Osteoblast (primary cell): ENCODE measurements at regions not wholly inside any gene's neighbourhood (a gene's known extent, or its start where the extent isn't known, plus 50 kb on each side); places are given as distances from the start of the nearest gene placed in this dataset.

ENCODE experiments used
- DNase-seq: peaks from one replicate; pipeline ENCODE4 v3.0.0; 2011; ENCODE audit warnings: low spot score, mixed read lengths; ENCODE audit not compliant: insufficient read length; ENCODE audit errors: missing footprints
- H2AFZ ChIP-seq: 2 replicates; pipeline ENCODE4 v1.6.0; 2011; ENCODE audit warnings: mild to moderate bottlenecking, low read length
- H3K27ac ChIP-seq: 2 replicates; pipeline ENCODE4 v1.5.1; 2011; ENCODE audit warnings: mild to moderate bottlenecking, low read depth, low read length, moderate library complexity
- H3K27me3 ChIP-seq: 2 replicates; pipeline ENCODE4 v1.6.0; 2012; ENCODE audit warnings: mild to moderate bottlenecking, control low read depth, inconsistent platforms, low read length, moderate library complexity; ENCODE audit not compliant: insufficient read depth
- H3K36me3 ChIP-seq: 2 replicates; pipeline ENCODE4 v1.5.1; 2011; ENCODE audit warnings: mild to moderate bottlenecking, low read length, control low read depth, moderate library complexity; ENCODE audit not compliant: insufficient read depth
- H3K4me1 ChIP-seq: 2 replicates; pipeline ENCODE4 v1.5.1; 2011; ENCODE audit warnings: mild to moderate bottlenecking, low read length, control low read depth, moderate library complexity; ENCODE audit not compliant: insufficient read depth
- H3K4me2 ChIP-seq: 2 replicates; pipeline ENCODE4 v1.6.0; 2011; ENCODE audit warnings: mild to moderate bottlenecking, low read length; ENCODE audit not compliant: insufficient read depth
- H3K4me3 ChIP-seq: fragments of 200-600 bp; sonication (generic); 3 replicates; pipeline ENCODE4 v1.5.1; 2012; ENCODE audit warnings: mild to moderate bottlenecking, low read length, inconsistent platforms; ENCODE audit not compliant: insufficient read depth
- H3K79me2 ChIP-seq: 2 replicates; pipeline ENCODE4 v1.6.0; 2012; ENCODE audit warnings: mild to moderate bottlenecking, low read length, control low read depth, inconsistent platforms; ENCODE audit not compliant: insufficient read depth
- H3K9me3 ChIP-seq: 2 replicates; pipeline ENCODE4 v1.5.1; 2011; ENCODE audit warnings: low read depth, low read length, control low read depth
- H4K20me1 ChIP-seq: 2 replicates; pipeline ENCODE4 v1.6.0; 2012; ENCODE audit warnings: mild to moderate bottlenecking, low read length, control low read depth; ENCODE audit not compliant: insufficient read depth
- TF ChIP-seq, protein P1 (sequence below): IDR thresholded peaks from 2 replicates; pipeline ENCODE4 v1.5.1; 2011; ENCODE audit warnings: mild to moderate bottlenecking, low read depth, low read length, moderate library complexity; ENCODE audit errors: extremely low read depth

GRCh38 chr5:67515762-67516161, 319.2 kb upstream of the CD180 start:
- no peaks in the 10 kb centered on the region for H4K20me1 ChIP-seq
- no peaks in the 10 kb centered on the region for H3K36me3 ChIP-seq
- H3K4me2 ChIP-seq = no peak overlapping the region
- no peak overlapping the region for H3K27ac ChIP-seq
- H3K27me3 ChIP-seq = no peaks in the 10 kb centered on the region
- no peak overlapping the region for H2AFZ ChIP-seq
- H3K4me1 ChIP-seq = no peaks in the 10 kb centered on the region
- H3K9me3 ChIP-seq = no peaks in the 10 kb centered on the region
- H3K4me3 ChIP-seq = no peak overlapping the region
- TF ChIP-seq, protein P1, sequence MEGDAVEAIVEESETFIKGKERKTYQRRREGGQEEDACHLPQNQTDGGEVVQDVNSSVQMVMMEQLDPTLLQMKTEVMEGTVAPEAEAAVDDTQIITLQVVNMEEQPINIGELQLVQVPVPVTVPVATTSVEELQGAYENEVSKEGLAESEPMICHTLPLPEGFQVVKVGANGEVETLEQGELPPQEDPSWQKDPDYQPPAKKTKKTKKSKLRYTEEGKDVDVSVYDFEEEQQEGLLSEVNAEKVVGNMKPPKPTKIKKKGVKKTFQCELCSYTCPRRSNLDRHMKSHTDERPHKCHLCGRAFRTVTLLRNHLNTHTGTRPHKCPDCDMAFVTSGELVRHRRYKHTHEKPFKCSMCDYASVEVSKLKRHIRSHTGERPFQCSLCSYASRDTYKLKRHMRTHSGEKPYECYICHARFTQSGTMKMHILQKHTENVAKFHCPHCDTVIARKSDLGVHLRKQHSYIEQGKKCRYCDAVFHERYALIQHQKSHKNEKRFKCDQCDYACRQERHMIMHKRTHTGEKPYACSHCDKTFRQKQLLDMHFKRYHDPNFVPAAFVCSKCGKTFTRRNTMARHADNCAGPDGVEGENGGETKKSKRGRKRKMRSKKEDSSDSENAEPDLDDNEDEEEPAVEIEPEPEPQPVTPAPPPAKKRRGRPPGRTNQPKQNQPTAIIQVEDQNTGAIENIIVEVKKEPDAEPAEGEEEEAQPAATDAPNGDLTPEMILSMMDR = no peak
- no peak for DNase-seq
- H3K79me2 ChIP-seq = no peaks in the 10 kb centered on the region

GRCh38 chr5:67515020-67515689, 318.6 kb upstream of the CD180 start:
- H3K27me3 ChIP-seq = no peaks in the 10 kb centered on the region
- no peak overlapping the region for H3K27ac ChIP-seq
- H3K4me2 ChIP-seq = no peak overlapping the region
- TF ChIP-seq, protein P1 = no peak
- H3K4me1 ChIP-seq = no peaks in the 10 kb centered on the region
- H3K79me2 ChIP-seq = no peaks in the 10 kb centered on the region
- H2AFZ ChIP-seq = no peak overlapping the region
- H3K9me3 ChIP-seq = no peaks in the 10 kb centered on the region
- no peak for DNase-seq
- no peaks in the 10 kb centered on the region for H3K36me3 ChIP-seq
- no peaks in the 10 kb centered on the region for H4K20me1 ChIP-seq
- H3K4me3 ChIP-seq = no peak overlapping the region

DNA sequence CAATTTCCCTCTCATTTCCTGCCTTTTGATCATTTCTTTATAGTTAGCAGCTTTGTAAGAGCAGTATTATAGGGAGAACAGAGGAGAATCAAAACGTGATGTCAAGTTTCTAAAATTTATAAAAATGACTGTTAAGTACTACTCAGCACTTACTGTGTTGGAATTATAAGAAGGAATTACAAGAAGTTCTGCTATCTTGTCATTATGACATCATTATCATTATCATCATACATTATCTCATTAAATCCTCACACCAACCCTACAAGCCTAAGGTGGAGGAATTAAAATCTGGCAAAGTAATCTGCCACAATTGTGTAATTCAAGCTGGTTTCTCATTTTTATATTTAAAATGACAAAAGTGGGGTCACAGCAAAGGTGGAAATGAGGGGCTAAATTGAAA, 316.2 kb upstream of the CD180 start:
- TF ChIP-seq, protein P1 = no peak
- DNase-seq = no peak

DNA sequence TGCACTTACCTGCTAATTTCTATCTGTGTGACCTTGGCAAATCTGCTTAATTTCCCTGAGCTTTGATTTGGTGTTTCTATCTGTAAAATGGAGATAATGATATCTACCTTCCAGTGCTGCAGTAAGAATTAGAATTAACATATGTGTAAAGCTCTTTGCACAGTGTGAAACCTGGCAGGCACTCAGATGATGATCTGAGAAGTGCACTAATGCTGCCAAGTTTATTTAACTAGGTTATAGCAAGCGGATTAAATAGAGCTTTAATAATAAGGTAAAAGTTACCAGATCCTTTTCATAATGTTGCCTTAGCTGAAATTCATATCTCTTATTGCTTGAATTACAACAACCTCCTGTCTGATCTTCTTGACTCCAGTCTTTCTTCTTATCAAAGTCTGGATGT, 315.3 kb upstream of the CD180 start:
- no peaks in the 10 kb centered on the region for H3K36me3 ChIP-seq
- H3K4me3 ChIP-seq = no peak overlapping the region
- H3K79me2 ChIP-seq = no peaks in the 10 kb centered on the region
- no peaks in the 10 kb centered on the region for H3K9me3 ChIP-seq
- H3K27me3 ChIP-seq = no peaks in the 10 kb centered on the region
- no peak overlapping the region for H2AFZ ChIP-seq
- H4K20me1 ChIP-seq = no peaks in the 10 kb centered on the region
- H3K27ac ChIP-seq = no peak overlapping the region
- no peak for DNase-seq
- TF ChIP-seq, protein P1 = no peak
- H3K4me2 ChIP-seq = no peak overlapping the region
- H3K4me1 ChIP-seq = no peaks in the 10 kb centered on the region

More for the DNA sequence above, 316.2 kb upstream of the CD180 start:
- no peaks in the 10 kb centered on the region for H4K20me1 ChIP-seq
- no peaks in the 10 kb centered on the region for H3K27me3 ChIP-seq
- H3K27ac ChIP-seq = no peak overlapping the region
- no peaks in the 10 kb centered on the region for H3K4me1 ChIP-seq
- H3K9me3 ChIP-seq = no peaks in the 10 kb centered on the region
- no peaks in the 10 kb centered on the region for H3K79me2 ChIP-seq
- H3K4me3 ChIP-seq = no peak overlapping the region
- H2AFZ ChIP-seq = no peak overlapping the region
- H3K36me3 ChIP-seq = no peaks in the 10 kb centered on the region
- H3K4me2 ChIP-seq = no peak overlapping the region
